IPS-11a (cell line): ENCODE measurements at regions not wholly inside any gene's neighbourhood (a gene's known extent, or its start where the extent isn't known, plus 50 kb on each side); places are given as distances from the start of the nearest gene placed in this dataset.

ENCODE experiments used
- H3K4me3 ChIP-seq: one replicate; pipeline ENCODE4 v1.5.1; 2013; ENCODE audit warnings: low read depth, low read length, control low read depth

GRCh38 chr1:65670518-65670917 lies 122.2 kb upstream of the PDE4B start:
- no peak overlapping the region for H3K4me3 ChIP-seq

- no peak overlapping the region for H3K4me3 ChIP-seq
These were observed 118.2 kb upstream of the PDE4B start for GRCh38 chr1:65674522-65674921.

- no peak overlapping the region for H3K4me3 ChIP-seq
These were observed 112.9 kb upstream of the PDE4B start for GRCh38 chr1:65679773-65680172.

GRCh38 chr1:65681096-65681495 lies 111.6 kb upstream of the PDE4B start:
- H3K4me3 ChIP-seq: no peak overlapping the region

GRCh38 chr1:65687428-65688214 lies 105.1 kb upstream of the PDE4B start:
- no peak overlapping the region for H3K4me3 ChIP-seq

GRCh38 chr1:65688215-65688566 lies 104.5 kb upstream of the PDE4B start:
- H3K4me3 ChIP-seq: no peak overlapping the region

- H3K4me3 ChIP-seq: no peak overlapping the region
These were observed 103.8 kb upstream of the PDE4B start for GRCh38 chr1:65688848-65689247.

GRCh38 chr1:65691152-65691900 lies 101.4 kb upstream of the PDE4B start:
- no peak overlapping the region for H3K4me3 ChIP-seq

GRCh38 chr1:65691972-65692371 lies 100.7 kb upstream of the PDE4B start:
- H3K4me3 ChIP-seq: no peak overlapping the region

GRCh38 chr1:65694126-65694525 lies 98.6 kb upstream of the PDE4B start:
- no peak overlapping the region for H3K4me3 ChIP-seq

- no peak overlapping the region for H3K4me3 ChIP-seq
These were observed 97.8 kb upstream of the PDE4B start for GRCh38 chr1:65694933-65695332.

- H3K4me3 ChIP-seq: no peak overlapping the region
These were observed 94.1 kb upstream of the PDE4B start for GRCh38 chr1:65698590-65698989.

GRCh38 chr1:65703853-65704252 lies 88.8 kb upstream of the PDE4B start:
- H3K4me3 ChIP-seq: no peak overlapping the region

- H3K4me3 ChIP-seq: no peak overlapping the region
These were observed 88.4 kb upstream of the PDE4B start for GRCh38 chr1:65704318-65704717.

GRCh38 chr1:65717815-65718454 lies 74.8 kb upstream of the PDE4B start:
- H3K4me3 ChIP-seq: no peak overlapping the region

GRCh38 chr1:65719391-65719790 lies 73.3 kb upstream of the PDE4B start:
- H3K4me3 ChIP-seq: no peak overlapping the region

- H3K4me3 ChIP-seq: no peak overlapping the region
These were observed 70.2 kb upstream of the PDE4B start for GRCh38 chr1:65722461-65722860.

- no peak overlapping the region for H3K4me3 ChIP-seq
These were observed 68.5 kb upstream of the PDE4B start for GRCh38 chr1:65724151-65724550.

GRCh38 chr1:65725064-65725463 lies 67.6 kb upstream of the PDE4B start:
- H3K4me3 ChIP-seq: no peak overlapping the region

GRCh38 chr1:65728504-65728903 lies 64.2 kb upstream of the PDE4B start:
- no peak overlapping the region for H3K4me3 ChIP-seq

GRCh38 chr1:65729259-65729658 lies 63.4 kb upstream of the PDE4B start:
- H3K4me3 ChIP-seq: no peak overlapping the region

GRCh38 chr1:65734979-65735378 lies 57.7 kb upstream of the PDE4B start:
- no peak overlapping the region for H3K4me3 ChIP-seq
